ACHN (cell line): ENCODE measurements at regions not wholly inside any gene's neighbourhood (a gene's known extent, or its start where the extent isn't known, plus 50 kb on each side); places are given as distances from the start of the nearest gene placed in this dataset.

ENCODE experiments used
- DNase-seq: peaks from one replicate; pipeline ENCODE4 v3.0.0-alpha.2; 2015
- in situ Hi-C: cut with HindIII; loops from 2 replicates; pipeline ENCODE4 v1.10.0; 2017; ENCODE audit warnings: low sequenced_read_pairs, low pct_ligation_motif_present, low pct_unique_long_range_greater_than_20kb

DNA sequence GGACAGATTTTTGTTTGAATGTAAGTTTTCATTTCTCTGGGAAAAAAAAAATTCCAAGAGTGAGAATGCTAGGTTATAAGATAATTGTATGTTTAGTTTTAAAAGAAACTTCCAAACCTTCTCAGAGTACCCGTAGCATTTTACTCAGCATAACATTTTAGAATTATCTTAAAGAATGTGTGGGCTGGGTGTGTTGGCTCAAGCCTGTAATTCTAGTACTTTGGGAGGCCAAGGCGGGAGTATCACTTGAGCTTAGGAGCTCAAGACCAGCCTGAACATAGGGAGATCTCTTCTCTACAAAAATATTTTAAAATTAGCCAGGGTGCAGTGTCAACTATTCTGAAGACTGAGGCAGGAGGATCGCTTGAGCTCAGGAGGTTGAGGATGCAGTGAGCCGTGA, 57.4 kb upstream of the RMP24 start:
- in situ Hi-C loops, result no loop called here
- DNase-seq, result no peak

DNA sequence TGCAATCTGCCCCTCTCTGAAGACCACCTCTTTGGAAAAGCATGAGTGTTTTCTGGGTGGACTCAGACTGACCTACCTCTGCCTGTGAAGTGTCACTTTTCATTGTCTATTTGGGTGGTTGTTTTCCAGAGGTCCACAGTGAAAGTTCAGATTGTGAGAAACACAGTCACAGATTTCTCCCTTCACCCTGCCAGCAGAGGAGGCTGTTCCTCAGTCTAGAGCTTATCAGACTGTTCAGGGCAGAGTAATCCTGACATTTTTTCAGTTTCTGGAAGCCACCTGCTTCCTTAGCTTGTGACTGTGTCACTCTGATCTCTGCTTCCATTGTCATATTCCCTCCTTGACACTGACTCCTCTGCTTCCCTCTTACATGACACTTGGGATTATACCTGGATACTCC, 55.4 kb upstream of the RMP24 start:
- peak; percentile 7 for DNase-seq
- in situ Hi-C loops, result no loop called here

DNA sequence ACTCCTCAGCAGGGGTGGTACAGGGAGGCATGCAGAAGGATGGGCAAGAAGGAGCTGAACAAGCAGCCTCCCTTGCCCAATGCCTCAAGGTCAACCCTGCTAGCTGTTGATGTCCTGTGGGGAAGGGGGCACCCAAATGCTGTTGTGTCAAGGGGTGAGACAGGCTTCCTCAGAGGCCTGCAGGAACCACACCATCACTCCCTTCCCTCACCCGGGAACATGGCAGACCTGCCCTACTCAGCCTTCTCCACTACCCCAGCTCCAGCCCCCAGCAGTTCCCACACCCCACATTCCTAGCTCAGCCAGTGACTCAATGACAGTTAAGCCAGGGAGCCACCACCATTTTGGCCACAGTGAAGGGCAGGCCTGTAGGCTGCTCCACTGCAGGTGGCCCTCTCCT, 53.9 kb upstream of the RMP24 start:
- in situ Hi-C loops, result no loop called here

DNA sequence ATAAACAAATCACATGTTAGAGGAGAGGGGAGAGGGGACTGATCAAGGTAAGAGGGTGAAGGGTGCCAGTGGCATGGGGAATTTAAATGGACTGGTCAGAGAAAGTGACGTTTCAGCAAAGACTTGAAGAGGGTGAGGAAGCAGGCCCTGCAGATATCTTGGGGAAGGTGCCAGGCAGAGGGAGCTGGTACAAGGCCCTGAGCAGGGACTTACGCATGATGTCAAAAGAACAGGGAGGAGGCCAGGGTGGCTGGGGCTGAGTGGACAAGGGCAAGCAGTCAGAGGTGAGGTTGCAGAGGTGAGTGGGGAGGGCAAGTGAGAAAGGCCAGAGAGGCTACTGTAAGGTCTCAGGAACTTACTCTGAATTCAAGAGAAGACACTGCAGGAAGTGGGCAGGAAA, 53.3 kb upstream of the RMP24 start:
- DNase-seq, result no peak
- in situ Hi-C loops, result no loop called here

More for the DNA sequence above, 53.9 kb upstream of the RMP24 start:
- no peak for DNase-seq

DNA sequence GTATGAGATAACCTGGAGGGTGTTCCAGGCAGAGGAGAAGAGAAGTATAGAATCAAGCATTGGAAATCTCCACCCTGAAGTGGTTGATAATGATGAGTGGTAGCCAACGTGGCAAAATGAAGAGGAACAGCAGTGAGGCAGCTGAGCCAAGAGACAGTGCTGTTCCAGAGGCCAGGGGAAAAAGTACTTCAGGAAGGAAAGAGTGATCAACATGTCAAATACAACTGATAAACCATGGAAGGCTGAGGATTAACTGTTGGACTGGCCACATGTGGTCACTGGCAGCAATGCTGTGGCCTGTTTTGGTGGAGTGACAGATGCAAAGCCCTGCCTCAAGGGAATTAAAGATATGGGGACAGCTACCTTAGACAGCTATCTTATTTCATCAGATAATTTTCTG, 51.9 kb upstream of the RMP24 start:
- in situ Hi-C loops, result no loop called here
- no peak for DNase-seq
